HG03432 (cell line): ENCODE measurements at regions not wholly inside any gene's neighbourhood (a gene's known extent, or its start where the extent isn't known, plus 50 kb on each side); places are given as distances from the start of the nearest gene placed in this dataset.
"Not testable (repeated sequence)": the region's sequence is repeated elsewhere in the genome, so short reads cannot be mapped to it uniquely, and the experiment has no call there.

ENCODE experiments used
- ATAC-seq: cut with Tn5 transposase; IDR thresholded peaks from one replicate; pipeline ENCODE4 v1.9.1; 2021; ENCODE audit warnings: mild to moderate bottlenecking, moderate library complexity; ENCODE audit not compliant: unreplicated experiment

GRCh38 chr2:90029080-90029428, 1337.6 kb downstream of the RPIA start:
- not testable (repeated sequence) for ATAC-seq

DNA sequence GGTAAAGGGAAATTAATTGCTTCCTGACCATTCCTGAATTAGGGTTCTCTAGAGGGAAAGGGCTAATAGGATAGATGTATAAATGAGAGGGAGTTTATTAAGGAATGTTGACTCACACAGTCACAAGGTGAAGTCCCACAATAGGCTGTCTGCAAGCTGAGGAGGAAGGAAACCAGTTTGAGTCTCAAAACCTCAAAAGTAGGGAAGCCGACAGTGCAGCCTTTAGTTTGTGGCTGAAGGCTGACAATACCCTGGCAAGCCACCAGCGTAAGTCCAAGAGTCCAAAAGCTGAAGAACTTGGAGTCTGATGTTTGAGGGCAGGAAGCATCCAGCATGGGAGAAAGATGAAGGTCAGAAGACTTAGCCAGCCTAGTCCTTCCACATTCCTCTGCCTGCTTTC, 1340.8 kb downstream of the RPIA start:
- not testable (repeated sequence) for ATAC-seq

DNA sequence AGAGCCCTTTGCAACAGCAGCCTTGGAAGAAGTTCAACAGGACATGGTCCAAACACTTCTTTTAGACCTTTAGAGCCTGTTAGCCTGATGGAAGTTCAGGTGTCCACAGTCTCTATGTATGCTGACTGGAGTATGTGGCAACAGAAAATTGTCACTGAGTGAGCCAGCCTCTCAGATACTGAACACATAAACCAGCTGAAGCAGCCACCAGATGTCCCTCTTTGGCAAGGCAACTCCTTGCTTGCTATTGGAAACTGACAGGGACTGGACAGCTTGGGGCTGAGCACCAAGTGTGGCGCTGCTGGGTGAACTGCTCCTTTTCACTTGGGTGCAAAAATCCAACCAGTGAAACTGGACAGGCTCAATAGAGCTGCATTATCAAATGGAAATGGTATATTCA, 1344.9 kb downstream of the RPIA start:
- ATAC-seq: not testable (repeated sequence)

DNA sequence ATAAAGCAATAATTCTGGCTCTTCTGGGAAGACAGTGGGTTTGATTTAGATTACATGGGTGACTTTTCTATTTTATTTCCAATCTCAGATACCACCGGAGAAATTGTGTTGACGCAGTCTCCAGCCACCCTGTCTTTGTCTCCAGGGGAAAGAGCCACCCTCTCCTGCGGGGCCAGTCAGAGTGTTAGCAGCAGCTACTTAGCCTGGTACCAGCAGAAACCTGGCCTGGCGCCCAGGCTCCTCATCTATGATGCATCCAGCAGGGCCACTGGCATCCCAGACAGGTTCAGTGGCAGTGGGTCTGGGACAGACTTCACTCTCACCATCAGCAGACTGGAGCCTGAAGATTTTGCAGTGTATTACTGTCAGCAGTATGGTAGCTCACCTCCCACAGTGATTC, 1347.6 kb downstream of the RPIA start:
- ATAC-seq: not testable (repeated sequence)

- ATAC-seq: not testable (repeated sequence)
These were observed 1356.3 kb downstream of the RPIA start for GRCh38 chr2:90047776-90048175.

- not testable (repeated sequence) for ATAC-seq
These were observed 1360.7 kb downstream of the RPIA start for GRCh38 chr2:90052113-90052631.

GRCh38 chr2:90069290-90069894, 1377.9 kb downstream of the RPIA start:
- peak; percentile 90 for ATAC-seq

GRCh38 chr2:90076311-90076710, 1384.8 kb downstream of the RPIA start:
- ATAC-seq: no peak

GRCh38 chr2:90077948-90078347, 1386.5 kb downstream of the RPIA start:
- ATAC-seq: no peak

DNA sequence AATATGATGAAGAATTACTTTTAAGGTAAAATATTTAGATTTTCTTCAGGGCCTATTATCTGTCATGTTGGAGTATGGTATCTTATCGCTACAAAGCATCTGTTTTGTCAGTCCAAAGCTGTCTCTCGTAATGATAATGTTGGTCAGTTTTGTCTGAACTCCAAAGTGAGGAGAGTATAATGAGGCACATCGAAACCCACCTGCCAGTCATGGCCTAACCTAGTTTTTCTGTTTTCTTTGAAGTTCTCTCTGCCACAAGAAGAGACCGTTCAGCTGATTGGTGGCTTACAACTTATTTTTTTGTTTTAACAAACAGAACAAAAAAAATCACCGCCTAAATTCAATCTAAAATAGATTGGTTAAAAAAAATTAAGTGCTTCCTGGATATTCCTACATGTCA, 1387.9 kb downstream of the RPIA start:
- ATAC-seq: no peak

- ATAC-seq: not testable (repeated sequence)
These were observed 1396.3 kb downstream of the RPIA start for GRCh38 chr2:90087792-90088191.

- not testable (repeated sequence) for ATAC-seq
These were observed 1402.2 kb downstream of the RPIA start for GRCh38 chr2:90093571-90094270.

- ATAC-seq: not testable (repeated sequence)
These were observed 1406.1 kb downstream of the RPIA start for GRCh38 chr2:90097617-90098016.

DNA sequence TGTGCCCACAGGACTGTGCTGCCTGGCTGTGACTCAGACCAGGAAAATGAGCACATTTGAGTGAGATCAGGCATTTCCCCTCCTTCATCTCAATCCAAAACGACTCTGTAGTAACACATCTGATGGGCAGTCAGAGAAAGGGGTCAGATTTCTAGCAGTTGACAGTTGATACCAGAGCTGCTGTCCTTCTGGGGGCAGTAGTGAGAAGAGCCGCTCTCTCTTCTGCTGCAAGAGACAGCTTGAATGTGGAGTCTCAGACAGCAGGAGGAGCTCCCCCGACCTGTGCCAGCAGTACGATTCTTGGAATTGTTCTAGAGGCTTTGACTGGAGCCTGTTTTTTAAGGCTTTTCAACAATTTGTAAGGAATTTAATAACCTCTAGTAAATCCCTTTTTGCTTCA, 1413.7 kb downstream of the RPIA start:
- not testable (repeated sequence) for ATAC-seq

DNA sequence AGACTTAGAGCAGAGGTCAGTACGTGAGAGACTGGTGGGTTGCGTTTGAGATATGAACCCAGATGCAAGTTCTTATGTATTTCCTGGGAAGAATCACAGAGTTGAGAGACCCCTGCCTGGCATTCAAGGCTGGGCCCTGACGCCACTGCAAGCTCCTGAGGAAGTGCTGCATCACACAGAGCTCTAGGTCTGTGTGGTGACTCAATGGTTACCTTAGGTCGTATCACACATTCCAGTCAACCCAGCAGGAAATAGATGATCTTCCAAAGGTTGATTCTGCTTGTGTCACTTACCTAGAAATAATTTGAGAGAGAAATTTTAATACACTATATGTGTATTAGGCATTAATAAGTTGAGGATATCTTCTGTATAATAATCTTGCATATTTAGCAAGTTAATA, 1431.9 kb downstream of the RPIA start:
- not testable (repeated sequence) for ATAC-seq

- not testable (repeated sequence) for ATAC-seq
These were observed 1447.6 kb downstream of the RPIA start for GRCh38 chr2:90139046-90139445.

- ATAC-seq: not testable (repeated sequence)
These were observed 1450.1 kb downstream of the RPIA start for GRCh38 chr2:90141558-90141957.

- peak; percentile 69 for ATAC-seq
These were observed 1460.3 kb downstream of the RPIA start for GRCh38 chr2:90151805-90152204.

DNA sequence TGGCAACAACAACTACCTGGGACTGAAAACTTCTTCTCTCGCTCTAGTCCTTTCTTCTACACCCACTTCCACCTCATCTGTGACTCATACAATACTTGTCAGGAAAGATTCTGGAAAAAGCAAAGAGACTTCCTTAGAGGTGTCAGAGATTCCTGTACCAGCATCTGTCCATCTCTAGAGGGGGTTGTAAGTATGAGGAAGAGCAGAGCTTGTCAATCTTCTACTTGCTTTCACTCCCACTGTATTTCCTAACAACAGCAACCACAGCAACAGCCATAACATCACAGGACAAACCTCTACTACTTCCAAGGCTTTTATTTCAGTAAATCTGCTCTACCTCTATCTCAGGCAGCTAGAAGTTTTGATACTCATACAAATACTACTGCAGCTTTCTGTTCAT, 1479.5 kb downstream of the RPIA start:
- not testable (repeated sequence) for ATAC-seq

- ATAC-seq: not testable (repeated sequence)
These were observed 1481.6 kb downstream of the RPIA start for GRCh38 chr2:90173081-90173480.

GRCh38 chr2:90179591-90179990, 1488.1 kb downstream of the RPIA start:
- not testable (repeated sequence) for ATAC-seq

GRCh38 chr2:90207454-90208058, 1516.1 kb downstream of the RPIA start:
- ATAC-seq: peak; percentile 65
